Heart left ventricle (tissue), 16 donors: ENCODE measurements at regions not wholly inside any gene's neighbourhood (a gene's known extent, or its start where the extent isn't known, plus 50 kb on each side); places are given as distances from the start of the nearest gene placed in this dataset.
"Not testable (repeated sequence)": the region's sequence is repeated elsewhere in the genome, so short reads cannot be mapped to it uniquely, and the experiment has no call there.

Experiments used
- ATAC-seq, 4 donors: fragments of 200-7000 bp; cut with Tn5 transposase; one replicate each; pipeline ENCODE4 v1.9.1; 2020 to 2022; ENCODE audit warnings: moderate library complexity in 4 of 4, mild to moderate bottlenecking in 3 of 4, moderate number of reproducible peaks in 1 of 4
- DNase-seq, 5 donors: peaks; one replicate each; pipeline ENCODE4 v3.0.0-alpha.2; 2020
- H3K27ac ChIP-seq, 12 donors: fragments of 200-600 bp; sonication (generic) in 4 of 12; one replicate each; pipeline versions ENCODE4 v1.5.0 to v1.8.0; 2016 to 2022; ENCODE audit warnings: mild to moderate bottlenecking in 2 of 12
- H3K27me3 ChIP-seq, 9 donors: fragments of 200-600 bp; sonication (generic) in 2 of 9; one replicate each; pipeline versions ENCODE4 v1.5.1 to v1.8.0; 2016 to 2022; ENCODE audit warnings: mild to moderate bottlenecking in 3 of 9
- H3K36me3 ChIP-seq, 9 donors: fragments of 200-600 bp; sonication (generic) in 2 of 9; one replicate each; pipeline versions ENCODE4 v1.5.0 to v1.8.0; 2018 to 2022; ENCODE audit warnings: mild to moderate bottlenecking in 2 of 9
- H3K4me1 ChIP-seq, 12 donors: fragments of 200-600 bp; sonication (generic) in 4 of 12; one replicate each; pipeline versions ENCODE4 v1.5.0 to v1.8.0; 2016 to 2022; ENCODE audit warnings: mild to moderate bottlenecking in 3 of 12
- H3K4me3 ChIP-seq, 12 donors: fragments of 200-600 bp; sonication (generic) in 4 of 12; one replicate each; pipeline versions ENCODE4 v1.5.0 to v1.8.0; 2017 to 2022; ENCODE audit warnings: mild to moderate bottlenecking in 9 of 12, moderate library complexity in 4 of 12
- H3K9me3 ChIP-seq, 12 donors: fragments of 200-600 bp; sonication (generic) in 4 of 12; one replicate each; pipeline versions ENCODE4 v1.5.0 to v1.8.0; 2016 to 2022; ENCODE audit warnings: mild to moderate bottlenecking in 1 of 12
- CTCF ChIP-seq, 12 donors: fragments of 200-600 bp; sonication (generic) in 4 of 12; IDR thresholded peaks; one replicate each; pipeline versions ENCODE4 v1.5.0 to v1.8.0; 2018 to 2022; ENCODE audit warnings: antibody characterized with exemption in 12 of 12, mild to moderate bottlenecking in 5 of 12
- POLR2A ChIP-seq, 2 donors: fragments of 450-650 bp; IDR thresholded peaks; one replicate each; pipeline ENCODE4 v1.6.1; 2017; ENCODE audit warnings: antibody characterized with exemption in 2 of 2, mild to moderate bottlenecking in 2 of 2, moderate library complexity in 2 of 2
- WGBS, 4 donors: extraction: QIAGEN DNeasy Blood & Tissue Kit in 2 of 4; methylation state at CpG; one replicate each; pipeline versions ENCODE4 v1.1.5 to v1.1.7; 2013 to 2018; 5-methylcytosine and 5-hydroxymethylcytosine counted together
- intact Hi-C, 10 donors: fragments of 100-400 bp; cut with DNase I; formaldehyde crosslinking; loops; one replicate each; pipeline versions ENCODE4 v1.11.1 to v1.14.2; 2022
- donor health status: ischemic (EF 13 %, LVEDD 7.1; RV severe dilation, severe dysfunction).
- donor health status: healthy with polysubstance abuse.
- donor health status: DM: no; HTN: yes; CAD: no.
- donor health status: DM: no; HTN: no; CAD: no.
- donor health status: ischemic (EF 25% LVEDD 6.9; RV normal size, moderate dysfunction).
- donor health status: ischemic (EF 25% LVEDD 5.7; RV mildly dilated, moderate dysfunction).
- donor health status: healthy.
- donor health status: DM: yes; HTN: yes; CAD: no.
- donor health status: ischemic (EF 35%, LVEDD 5.7; RV mildly dilated, moderate dysfunction).
- donor health status: nonischemic (EF 11% LVEDD 7.7; RV severe dilation, severe dysfunction).
- donor health status: DM: yes; HTN: yes; CAD: no.
- donor health status: PGD.
- donor health status: ischemic (EF 29% LVEDD 5.4; RV normal size, mild dysfunction).
- donor health status: nonischemic (EF 23%, LVEDD 6.1; RV moderate dilation, normal function).

DNA sequence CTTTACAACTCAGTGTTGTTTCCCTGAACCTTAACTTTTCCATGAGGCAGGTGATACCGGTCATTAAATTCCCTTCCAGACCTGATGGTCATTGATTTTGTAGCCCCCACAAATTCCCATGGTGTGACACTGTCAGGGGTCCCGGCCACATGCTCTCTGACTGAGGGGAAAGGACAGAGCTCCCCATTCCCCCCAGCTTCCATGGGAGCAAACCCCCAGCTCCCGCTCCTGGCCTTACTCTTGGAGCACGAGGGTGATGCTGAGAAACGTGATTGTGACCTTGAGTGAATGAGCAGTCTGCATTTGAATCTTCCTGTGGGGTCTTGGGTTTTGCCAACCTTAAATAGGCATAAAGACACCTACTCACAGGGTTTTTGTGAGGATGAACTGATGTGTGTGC lies 366.8 kb downstream of the RPS6KC1 start:
- no peak for ATAC-seq
- H3K27ac ChIP-seq = no peak overlapping the region
- H3K9me3 ChIP-seq = peaks cover 0 to 5% (median 0%) of the 10 kb centered on the region in 12 donors
- H3K27me3 ChIP-seq = no peaks in the 10 kb centered on the region
- peaks cover 0 to 6% (median 0%) of the 10 kb centered on the region in 12 donors for H3K4me1 ChIP-seq
- no peaks in the 10 kb centered on the region for H3K36me3 ChIP-seq
- intact Hi-C loops = no loop called here
- DNase-seq = no peak
- H3K4me3 ChIP-seq = no peak overlapping the region
- 79 to 92% (median 89%) methylated on average over 4 to 5 of the region's 5 CpGs for WGBS, 4 donors
- no peak for TF ChIP-seq CTCF (IDR thresholded peaks at IDR 0.05)
- no peak for TF ChIP-seq POLR2A (IDR thresholded peaks at IDR 0.05)

DNA sequence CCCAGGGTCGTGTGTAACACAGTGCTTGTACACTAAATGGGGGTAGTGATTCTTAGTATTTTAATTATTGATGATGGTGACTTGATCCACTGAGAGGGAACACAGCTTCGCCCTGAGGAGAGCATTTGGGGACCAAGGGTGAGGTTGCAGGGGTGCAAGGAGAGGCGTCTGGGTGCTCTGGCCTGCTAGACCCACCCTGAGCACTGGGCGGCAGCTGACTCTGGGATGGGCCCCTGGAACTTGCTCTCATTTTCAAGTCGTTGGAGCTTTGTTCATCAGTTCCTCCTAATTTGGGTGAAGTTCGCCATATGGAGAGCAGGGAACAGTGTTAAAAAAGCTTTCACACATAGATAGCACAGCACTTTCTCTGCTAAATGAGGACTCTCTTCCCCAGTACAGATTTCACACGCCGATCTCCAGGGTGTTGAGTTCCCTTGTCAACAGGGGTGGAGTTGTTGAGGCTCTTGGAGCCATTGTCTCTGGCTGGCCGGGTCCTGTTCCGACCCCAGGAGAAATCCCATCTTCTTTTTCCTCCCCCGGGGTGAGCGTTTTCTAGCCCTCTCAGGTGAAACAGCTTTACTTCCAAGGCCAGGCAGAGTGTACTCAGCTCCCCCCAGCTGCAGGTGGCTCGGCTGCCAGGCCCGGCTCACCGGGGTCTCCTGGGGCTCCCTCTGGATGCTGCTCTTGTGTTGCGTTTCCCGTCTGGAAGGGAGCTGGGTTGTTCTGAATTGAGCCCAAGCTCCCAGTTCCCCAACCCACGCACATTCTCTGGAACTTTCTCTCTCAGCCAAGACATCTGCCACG lies 367.4 kb downstream of the RPS6KC1 start:
- peak in 3 of 4 donors; percentile 39 to 48 (median 43) for ATAC-seq
- H3K4me3 ChIP-seq = no peak overlapping the region
- no peak for TF ChIP-seq CTCF (IDR thresholded peaks at IDR 0.05)
- no peak for TF ChIP-seq POLR2A (IDR thresholded peaks at IDR 0.05)
- 56 to 71% (median 65%) methylated on average over 19 of the region's 19 CpGs for WGBS, 4 donors
- H3K36me3 ChIP-seq = no peaks in the 10 kb centered on the region
- no peaks in the 10 kb centered on the region for H3K27me3 ChIP-seq
- DNase-seq = peak in 2 of 5 donors; percentile 16 to 36
- H3K27ac ChIP-seq = no peak overlapping the region
- peaks cover 0 to 2% (median 0%) of the 10 kb centered on the region in 12 donors for H3K9me3 ChIP-seq
- intact Hi-C loops = no loop called here
- H3K4me1 ChIP-seq = peaks cover 0 to 6% (median 0%) of the 10 kb centered on the region in 12 donors

- 84 to 91% (median 85%) methylated on average over 3 of the region's 3 CpGs for WGBS, 4 donors
- no peaks in the 10 kb centered on the region for H3K36me3 ChIP-seq
- H3K27me3 ChIP-seq = no peaks in the 10 kb centered on the region
- ATAC-seq (no peak), DNase-seq (no peak)
- intact Hi-C loops = loop anchor here in 1 of 10 donors (10.0 kb wide), 1 partner anchor 55 kb away; no protein-coding TSS in a partner anchor
- no peak overlapping the region for H3K27ac ChIP-seq
- no peak for TF ChIP-seq POLR2A (IDR thresholded peaks at IDR 0.05)
- TF ChIP-seq CTCF (IDR thresholded peaks at IDR 0.05) = no peak
- no peaks in the 10 kb centered on the region for H3K9me3 ChIP-seq
- peaks cover 0 to 6% (median 0%) of the 10 kb centered on the region in 12 donors for H3K4me1 ChIP-seq
- no peak overlapping the region for H3K4me3 ChIP-seq
These were observed 368.5 kb downstream of the RPS6KC1 start for GRCh38 chr1:213419401-213420030.

GRCh38 chr1:213421178-213421577 lies 370.1 kb downstream of the RPS6KC1 start:
- H3K4me1 ChIP-seq, H3K9me3 ChIP-seq, H3K27me3 ChIP-seq, H3K27ac ChIP-seq, DNase-seq, ATAC-seq, H3K4me3 ChIP-seq, H3K36me3 ChIP-seq: not testable (repeated sequence)
- intact Hi-C loops = loop anchor here in 1 of 10 donors (10.0 kb wide), 1 partner anchor 56 kb away; no protein-coding TSS in a partner anchor
- WGBS, 4 donors = 91 to 100% (median 93%) methylated on average over 7 of the region's 7 CpGs
